ENCODE measurements at regions not wholly inside any gene's neighbourhood (a gene's known extent, or its start where the extent isn't known, plus 50 kb on each side); places are given as distances from the start of the nearest gene placed in this dataset.

DNA sequence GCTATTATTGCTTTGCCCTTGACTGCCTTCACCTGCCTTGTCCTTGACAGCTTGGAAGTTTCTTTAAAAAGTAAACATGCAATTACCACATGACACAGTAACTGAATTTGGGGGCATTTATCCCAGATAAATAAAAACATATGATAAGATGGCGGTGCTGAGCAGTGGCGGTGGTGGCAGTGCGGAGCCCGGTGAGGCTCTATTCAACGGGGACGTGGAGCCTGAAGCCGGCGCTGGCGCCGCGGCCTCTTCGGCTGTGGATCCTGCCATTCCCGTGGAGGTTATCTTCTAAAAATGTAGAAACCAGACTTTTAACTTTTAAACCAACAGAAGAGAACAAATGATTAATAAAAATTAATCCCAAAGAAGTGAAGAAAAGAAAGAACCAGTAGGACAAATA, 59.7 kb upstream of the ZDHHC15 start (continued):
- TF ChIP-seq, protein P1, sequence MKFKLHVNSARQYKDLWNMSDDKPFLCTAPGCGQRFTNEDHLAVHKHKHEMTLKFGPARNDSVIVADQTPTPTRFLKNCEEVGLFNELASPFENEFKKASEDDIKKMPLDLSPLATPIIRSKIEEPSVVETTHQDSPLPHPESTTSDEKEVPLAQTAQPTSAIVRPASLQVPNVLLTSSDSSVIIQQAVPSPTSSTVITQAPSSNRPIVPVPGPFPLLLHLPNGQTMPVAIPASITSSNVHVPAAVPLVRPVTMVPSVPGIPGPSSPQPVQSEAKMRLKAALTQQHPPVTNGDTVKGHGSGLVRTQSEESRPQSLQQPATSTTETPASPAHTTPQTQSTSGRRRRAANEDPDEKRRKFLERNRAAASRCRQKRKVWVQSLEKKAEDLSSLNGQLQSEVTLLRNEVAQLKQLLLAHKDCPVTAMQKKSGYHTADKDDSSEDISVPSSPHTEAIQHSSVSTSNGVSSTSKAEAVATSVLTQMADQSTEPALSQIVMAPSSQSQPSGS (IDR thresholded peaks at IDR 0.05; ENCODE audit: low read length), result no peak
- TF ChIP-seq, protein P2, sequence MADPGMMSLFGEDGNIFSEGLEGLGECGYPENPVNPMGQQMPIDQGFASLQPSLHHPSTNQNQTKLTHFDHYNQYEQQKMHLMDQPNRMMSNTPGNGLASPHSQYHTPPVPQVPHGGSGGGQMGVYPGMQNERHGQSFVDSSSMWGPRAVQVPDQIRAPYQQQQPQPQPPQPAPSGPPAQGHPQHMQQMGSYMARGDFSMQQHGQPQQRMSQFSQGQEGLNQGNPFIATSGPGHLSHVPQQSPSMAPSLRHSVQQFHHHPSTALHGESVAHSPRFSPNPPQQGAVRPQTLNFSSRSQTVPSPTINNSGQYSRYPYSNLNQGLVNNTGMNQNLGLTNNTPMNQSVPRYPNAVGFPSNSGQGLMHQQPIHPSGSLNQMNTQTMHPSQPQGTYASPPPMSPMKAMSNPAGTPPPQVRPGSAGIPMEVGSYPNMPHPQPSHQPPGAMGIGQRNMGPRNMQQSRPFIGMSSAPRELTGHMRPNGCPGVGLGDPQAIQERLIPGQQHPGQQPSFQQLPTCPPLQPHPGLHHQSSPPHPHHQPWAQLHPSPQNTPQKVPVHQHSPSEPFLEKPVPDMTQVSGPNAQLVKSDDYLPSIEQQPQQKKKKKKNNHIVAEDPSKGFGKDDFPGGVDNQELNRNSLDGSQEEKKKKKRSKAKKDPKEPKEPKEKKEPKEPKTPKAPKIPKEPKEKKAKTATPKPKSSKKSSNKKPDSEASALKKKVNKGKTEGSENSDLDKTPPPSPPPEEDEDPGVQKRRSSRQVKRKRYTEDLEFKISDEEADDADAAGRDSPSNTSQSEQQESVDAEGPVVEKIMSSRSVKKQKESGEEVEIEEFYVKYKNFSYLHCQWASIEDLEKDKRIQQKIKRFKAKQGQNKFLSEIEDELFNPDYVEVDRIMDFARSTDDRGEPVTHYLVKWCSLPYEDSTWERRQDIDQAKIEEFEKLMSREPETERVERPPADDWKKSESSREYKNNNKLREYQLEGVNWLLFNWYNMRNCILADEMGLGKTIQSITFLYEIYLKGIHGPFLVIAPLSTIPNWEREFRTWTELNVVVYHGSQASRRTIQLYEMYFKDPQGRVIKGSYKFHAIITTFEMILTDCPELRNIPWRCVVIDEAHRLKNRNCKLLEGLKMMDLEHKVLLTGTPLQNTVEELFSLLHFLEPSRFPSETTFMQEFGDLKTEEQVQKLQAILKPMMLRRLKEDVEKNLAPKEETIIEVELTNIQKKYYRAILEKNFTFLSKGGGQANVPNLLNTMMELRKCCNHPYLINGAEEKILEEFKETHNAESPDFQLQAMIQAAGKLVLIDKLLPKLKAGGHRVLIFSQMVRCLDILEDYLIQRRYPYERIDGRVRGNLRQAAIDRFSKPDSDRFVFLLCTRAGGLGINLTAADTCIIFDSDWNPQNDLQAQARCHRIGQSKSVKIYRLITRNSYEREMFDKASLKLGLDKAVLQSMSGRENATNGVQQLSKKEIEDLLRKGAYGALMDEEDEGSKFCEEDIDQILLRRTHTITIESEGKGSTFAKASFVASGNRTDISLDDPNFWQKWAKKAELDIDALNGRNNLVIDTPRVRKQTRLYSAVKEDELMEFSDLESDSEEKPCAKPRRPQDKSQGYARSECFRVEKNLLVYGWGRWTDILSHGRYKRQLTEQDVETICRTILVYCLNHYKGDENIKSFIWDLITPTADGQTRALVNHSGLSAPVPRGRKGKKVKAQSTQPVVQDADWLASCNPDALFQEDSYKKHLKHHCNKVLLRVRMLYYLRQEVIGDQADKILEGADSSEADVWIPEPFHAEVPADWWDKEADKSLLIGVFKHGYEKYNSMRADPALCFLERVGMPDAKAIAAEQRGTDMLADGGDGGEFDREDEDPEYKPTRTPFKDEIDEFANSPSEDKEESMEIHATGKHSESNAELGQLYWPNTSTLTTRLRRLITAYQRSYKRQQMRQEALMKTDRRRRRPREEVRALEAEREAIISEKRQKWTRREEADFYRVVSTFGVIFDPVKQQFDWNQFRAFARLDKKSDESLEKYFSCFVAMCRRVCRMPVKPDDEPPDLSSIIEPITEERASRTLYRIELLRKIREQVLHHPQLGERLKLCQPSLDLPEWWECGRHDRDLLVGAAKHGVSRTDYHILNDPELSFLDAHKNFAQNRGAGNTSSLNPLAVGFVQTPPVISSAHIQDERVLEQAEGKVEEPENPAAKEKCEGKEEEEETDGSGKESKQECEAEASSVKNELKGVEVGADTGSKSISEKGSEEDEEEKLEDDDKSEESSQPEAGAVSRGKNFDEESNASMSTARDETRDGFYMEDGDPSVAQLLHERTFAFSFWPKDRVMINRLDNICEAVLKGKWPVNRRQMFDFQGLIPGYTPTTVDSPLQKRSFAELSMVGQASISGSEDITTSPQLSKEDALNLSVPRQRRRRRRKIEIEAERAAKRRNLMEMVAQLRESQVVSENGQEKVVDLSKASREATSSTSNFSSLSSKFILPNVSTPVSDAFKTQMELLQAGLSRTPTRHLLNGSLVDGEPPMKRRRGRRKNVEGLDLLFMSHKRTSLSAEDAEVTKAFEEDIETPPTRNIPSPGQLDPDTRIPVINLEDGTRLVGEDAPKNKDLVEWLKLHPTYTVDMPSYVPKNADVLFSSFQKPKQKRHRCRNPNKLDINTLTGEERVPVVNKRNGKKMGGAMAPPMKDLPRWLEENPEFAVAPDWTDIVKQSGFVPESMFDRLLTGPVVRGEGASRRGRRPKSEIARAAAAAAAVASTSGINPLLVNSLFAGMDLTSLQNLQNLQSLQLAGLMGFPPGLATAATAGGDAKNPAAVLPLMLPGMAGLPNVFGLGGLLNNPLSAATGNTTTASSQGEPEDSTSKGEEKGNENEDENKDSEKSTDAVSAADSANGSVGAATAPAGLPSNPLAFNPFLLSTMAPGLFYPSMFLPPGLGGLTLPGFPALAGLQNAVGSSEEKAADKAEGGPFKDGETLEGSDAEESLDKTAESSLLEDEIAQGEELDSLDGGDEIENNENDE (IDR thresholded peaks at IDR 0.05; ENCODE audit: insufficient replicate concordance, low read length), result no peak
- TF ChIP-seq SRF (IDR thresholded peaks at IDR 0.05; ENCODE audit: low read depth, low read length) (no peak), GABPA (IDR thresholded peaks at IDR 0.05; ENCODE audit: borderline replicate concordance, insufficient read depth, low read length) (no peak), BACH1 (IDR thresholded peaks at IDR 0.05; ENCODE audit: low read length) (no peak), ASH2L (IDR thresholded peaks at IDR 0.05; ENCODE audit: low read length) (no peak)
- TF ChIP-seq, protein P3, sequence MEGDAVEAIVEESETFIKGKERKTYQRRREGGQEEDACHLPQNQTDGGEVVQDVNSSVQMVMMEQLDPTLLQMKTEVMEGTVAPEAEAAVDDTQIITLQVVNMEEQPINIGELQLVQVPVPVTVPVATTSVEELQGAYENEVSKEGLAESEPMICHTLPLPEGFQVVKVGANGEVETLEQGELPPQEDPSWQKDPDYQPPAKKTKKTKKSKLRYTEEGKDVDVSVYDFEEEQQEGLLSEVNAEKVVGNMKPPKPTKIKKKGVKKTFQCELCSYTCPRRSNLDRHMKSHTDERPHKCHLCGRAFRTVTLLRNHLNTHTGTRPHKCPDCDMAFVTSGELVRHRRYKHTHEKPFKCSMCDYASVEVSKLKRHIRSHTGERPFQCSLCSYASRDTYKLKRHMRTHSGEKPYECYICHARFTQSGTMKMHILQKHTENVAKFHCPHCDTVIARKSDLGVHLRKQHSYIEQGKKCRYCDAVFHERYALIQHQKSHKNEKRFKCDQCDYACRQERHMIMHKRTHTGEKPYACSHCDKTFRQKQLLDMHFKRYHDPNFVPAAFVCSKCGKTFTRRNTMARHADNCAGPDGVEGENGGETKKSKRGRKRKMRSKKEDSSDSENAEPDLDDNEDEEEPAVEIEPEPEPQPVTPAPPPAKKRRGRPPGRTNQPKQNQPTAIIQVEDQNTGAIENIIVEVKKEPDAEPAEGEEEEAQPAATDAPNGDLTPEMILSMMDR (IDR thresholded peaks at IDR 0.05; ENCODE audit: control extremely low read depth in 1 of 3, insufficient read depth in 1 of 3, low read depth in 1 of 3, low read length in 3 of 3), result no peak

All from H1 (cell line).